ENCODE measurements at regions not wholly inside any gene's neighbourhood (a gene's known extent, or its start where the extent isn't known, plus 50 kb on each side); places are given as distances from the start of the nearest gene placed in this dataset.

DNA sequence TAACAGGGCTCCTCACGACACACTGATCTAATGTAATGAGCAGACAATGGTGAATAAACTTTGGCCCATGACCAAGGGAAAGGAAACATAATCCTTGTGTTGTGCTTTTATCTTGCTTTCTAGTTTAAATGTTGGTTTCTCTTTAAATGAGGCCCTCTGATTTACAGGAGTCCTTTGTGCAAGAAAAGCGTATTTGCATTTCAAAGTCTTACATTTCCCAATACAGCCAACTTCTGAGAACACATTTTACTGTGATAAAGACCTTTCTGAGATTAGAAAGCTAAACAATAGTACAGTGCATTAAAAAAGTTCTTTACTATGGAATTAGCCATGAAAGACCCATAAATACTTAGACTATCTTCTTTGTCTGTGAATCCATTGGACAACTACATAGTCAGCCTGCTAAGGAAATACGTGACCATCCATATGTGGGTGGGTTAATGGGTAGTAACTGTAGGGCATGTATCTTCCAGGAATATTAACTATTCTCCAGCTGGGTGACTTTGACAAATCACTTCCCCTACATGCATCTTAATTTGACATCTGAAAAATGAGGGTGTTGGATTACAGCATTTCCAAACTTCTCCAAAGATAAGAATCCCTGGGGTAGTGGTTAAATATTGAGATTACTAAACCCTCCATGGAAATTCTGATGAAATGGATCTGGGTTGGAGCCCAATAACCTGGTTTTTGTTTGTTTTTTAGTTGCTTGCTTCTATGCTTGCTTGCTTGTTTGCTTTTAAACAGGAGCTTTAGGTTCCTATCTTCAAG lies 50.3 kb upstream of the USP1 start (continued):
- TF ChIP-seq OVOL3 (tag by site-specific recombination; IDR thresholded peaks at IDR 0.05) (peak; percentile 70; the same call in 1 of the 2 replicates), SP2 (tag by site-specific recombination; IDR thresholded peaks at IDR 0.05) (no peak), ZNF596 (tag by site-specific recombination; IDR thresholded peaks at IDR 0.05) (no peak), ZNF2 (tag by site-specific recombination; IDR thresholded peaks at IDR 0.05) (0 out of 2 replicates have a peak, but pooled peaks have one; percentile 38), ZNF626 (tag by site-specific recombination; IDR thresholded peaks at IDR 0.05) (0 out of 2 replicates have a peak, but pooled peaks have one; percentile 5), ZNF239 (tag by site-specific recombination; IDR thresholded peaks at IDR 0.05) (no peak), FEZF1 (tag by site-specific recombination; IDR thresholded peaks at IDR 0.05) (peak; percentile 81), ZNF580 (tag by site-specific recombination; IDR thresholded peaks at IDR 0.05) (peak; percentile 78; the same call in 1 of the 2 replicates), ZNF658 (tag by site-specific recombination; IDR thresholded peaks at IDR 0.05) (no peak), ZFP69B (tag by site-specific recombination; IDR thresholded peaks at IDR 0.05) (peak; percentile 27; the same call in 1 of the 2 replicates), ZBTB11 (tag by site-specific recombination; conservative IDR thresholded peaks at IDR 0.05; ENCODE audit: low read depth) (no peak), AEBP2 (tag by site-specific recombination; IDR thresholded peaks at IDR 0.05; ENCODE audit: borderline replicate concordance) (no peak), SP7 (tag by site-specific recombination; IDR thresholded peaks at IDR 0.05) (peak; percentile 92; the same call in 1 of the 2 replicates), ZNF426 (tag by site-specific recombination; IDR thresholded peaks at IDR 0.05) (no peak), ZNF416 (tag by site-specific recombination; IDR thresholded peaks at IDR 0.05) (no peak), ZNF473 (tag by site-specific recombination; IDR thresholded peaks at IDR 0.05) (no peak), GLIS1 (tag by site-specific recombination; IDR thresholded peaks at IDR 0.05) (peak; percentile 89), ZEB2 (tag by site-specific recombination; IDR thresholded peaks at IDR 0.05) (peak; percentile 86; the same call in 1 of the 2 replicates), BCL11A (tag by site-specific recombination; IDR thresholded peaks at IDR 0.05; ENCODE audit: low read depth) (no peak), ZNF221 (tag by site-specific recombination; IDR thresholded peaks at IDR 0.05; ENCODE audit: borderline replicate concordance) (no peak), ZNF530 (tag by site-specific recombination; IDR thresholded peaks at IDR 0.05; ENCODE audit: low read depth) (no peak), TCF7L2 (IDR thresholded peaks at IDR 0.05; ENCODE audit: borderline replicate concordance, low read depth, low read length) (peak; percentile 88)
- TF ChIP-seq, protein P1, sequence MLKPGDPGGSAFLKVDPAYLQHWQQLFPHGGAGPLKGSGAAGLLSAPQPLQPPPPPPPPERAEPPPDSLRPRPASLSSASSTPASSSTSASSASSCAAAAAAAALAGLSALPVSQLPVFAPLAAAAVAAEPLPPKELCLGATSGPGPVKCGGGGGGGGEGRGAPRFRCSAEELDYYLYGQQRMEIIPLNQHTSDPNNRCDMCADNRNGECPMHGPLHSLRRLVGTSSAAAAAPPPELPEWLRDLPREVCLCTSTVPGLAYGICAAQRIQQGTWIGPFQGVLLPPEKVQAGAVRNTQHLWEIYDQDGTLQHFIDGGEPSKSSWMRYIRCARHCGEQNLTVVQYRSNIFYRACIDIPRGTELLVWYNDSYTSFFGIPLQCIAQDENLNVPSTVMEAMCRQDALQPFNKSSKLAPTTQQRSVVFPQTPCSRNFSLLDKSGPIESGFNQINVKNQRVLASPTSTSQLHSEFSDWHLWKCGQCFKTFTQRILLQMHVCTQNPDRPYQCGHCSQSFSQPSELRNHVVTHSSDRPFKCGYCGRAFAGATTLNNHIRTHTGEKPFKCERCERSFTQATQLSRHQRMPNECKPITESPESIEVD (tag by site-specific recombination; IDR thresholded peaks at IDR 0.05), result peak; percentile 92
- TF ChIP-seq, protein P2, sequence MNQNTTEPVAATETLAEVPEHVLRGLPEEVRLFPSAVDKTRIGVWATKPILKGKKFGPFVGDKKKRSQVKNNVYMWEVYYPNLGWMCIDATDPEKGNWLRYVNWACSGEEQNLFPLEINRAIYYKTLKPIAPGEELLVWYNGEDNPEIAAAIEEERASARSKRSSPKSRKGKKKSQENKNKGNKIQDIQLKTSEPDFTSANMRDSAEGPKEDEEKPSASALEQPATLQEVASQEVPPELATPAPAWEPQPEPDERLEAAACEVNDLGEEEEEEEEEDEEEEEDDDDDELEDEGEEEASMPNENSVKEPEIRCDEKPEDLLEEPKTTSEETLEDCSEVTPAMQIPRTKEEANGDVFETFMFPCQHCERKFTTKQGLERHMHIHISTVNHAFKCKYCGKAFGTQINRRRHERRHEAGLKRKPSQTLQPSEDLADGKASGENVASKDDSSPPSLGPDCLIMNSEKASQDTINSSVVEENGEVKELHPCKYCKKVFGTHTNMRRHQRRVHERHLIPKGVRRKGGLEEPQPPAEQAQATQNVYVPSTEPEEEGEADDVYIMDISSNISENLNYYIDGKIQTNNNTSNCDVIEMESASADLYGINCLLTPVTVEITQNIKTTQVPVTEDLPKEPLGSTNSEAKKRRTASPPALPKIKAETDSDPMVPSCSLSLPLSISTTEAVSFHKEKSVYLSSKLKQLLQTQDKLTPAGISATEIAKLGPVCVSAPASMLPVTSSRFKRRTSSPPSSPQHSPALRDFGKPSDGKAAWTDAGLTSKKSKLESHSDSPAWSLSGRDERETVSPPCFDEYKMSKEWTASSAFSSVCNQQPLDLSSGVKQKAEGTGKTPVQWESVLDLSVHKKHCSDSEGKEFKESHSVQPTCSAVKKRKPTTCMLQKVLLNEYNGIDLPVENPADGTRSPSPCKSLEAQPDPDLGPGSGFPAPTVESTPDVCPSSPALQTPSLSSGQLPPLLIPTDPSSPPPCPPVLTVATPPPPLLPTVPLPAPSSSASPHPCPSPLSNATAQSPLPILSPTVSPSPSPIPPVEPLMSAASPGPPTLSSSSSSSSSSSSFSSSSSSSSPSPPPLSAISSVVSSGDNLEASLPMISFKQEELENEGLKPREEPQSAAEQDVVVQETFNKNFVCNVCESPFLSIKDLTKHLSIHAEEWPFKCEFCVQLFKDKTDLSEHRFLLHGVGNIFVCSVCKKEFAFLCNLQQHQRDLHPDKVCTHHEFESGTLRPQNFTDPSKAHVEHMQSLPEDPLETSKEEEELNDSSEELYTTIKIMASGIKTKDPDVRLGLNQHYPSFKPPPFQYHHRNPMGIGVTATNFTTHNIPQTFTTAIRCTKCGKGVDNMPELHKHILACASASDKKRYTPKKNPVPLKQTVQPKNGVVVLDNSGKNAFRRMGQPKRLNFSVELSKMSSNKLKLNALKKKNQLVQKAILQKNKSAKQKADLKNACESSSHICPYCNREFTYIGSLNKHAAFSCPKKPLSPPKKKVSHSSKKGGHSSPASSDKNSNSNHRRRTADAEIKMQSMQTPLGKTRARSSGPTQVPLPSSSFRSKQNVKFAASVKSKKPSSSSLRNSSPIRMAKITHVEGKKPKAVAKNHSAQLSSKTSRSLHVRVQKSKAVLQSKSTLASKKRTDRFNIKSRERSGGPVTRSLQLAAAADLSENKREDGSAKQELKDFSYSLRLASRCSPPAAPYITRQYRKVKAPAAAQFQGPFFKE (tag by site-specific recombination; IDR thresholded peaks at IDR 0.05; ENCODE audit: borderline replicate concordance), result no peak
- TF ChIP-seq, protein P3, sequence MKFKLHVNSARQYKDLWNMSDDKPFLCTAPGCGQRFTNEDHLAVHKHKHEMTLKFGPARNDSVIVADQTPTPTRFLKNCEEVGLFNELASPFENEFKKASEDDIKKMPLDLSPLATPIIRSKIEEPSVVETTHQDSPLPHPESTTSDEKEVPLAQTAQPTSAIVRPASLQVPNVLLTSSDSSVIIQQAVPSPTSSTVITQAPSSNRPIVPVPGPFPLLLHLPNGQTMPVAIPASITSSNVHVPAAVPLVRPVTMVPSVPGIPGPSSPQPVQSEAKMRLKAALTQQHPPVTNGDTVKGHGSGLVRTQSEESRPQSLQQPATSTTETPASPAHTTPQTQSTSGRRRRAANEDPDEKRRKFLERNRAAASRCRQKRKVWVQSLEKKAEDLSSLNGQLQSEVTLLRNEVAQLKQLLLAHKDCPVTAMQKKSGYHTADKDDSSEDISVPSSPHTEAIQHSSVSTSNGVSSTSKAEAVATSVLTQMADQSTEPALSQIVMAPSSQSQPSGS (tag by site-specific recombination; IDR thresholded peaks at IDR 0.05; ENCODE audit: low read depth), result peak; percentile 38; the same call in 1 of the 2 replicates
